ENCODE measurements at regions not wholly inside any gene's neighbourhood (a gene's known extent, or its start where the extent isn't known, plus 50 kb on each side); places are given as distances from the start of the nearest gene placed in this dataset.

DNA sequence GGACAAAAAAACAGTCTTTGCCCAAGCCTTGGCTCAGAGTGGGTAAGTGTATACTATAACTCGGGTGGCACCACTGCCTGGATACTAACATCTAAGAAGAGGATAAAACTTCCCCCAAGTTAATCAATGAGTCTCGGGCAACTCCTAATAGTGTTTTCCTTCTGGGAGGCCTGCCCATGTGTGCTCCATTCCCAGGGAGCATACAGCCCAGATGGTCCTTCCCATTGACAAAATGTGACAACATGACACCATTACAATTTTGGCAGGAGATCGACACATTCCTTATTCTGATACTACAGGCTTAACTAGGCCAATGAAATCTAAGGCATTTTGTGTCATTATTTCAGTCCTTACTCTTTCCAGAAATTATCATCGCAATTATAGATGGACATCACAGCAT lies 52.7 kb upstream of the CRIM1 start:
- TF ChIP-seq, protein P1, sequence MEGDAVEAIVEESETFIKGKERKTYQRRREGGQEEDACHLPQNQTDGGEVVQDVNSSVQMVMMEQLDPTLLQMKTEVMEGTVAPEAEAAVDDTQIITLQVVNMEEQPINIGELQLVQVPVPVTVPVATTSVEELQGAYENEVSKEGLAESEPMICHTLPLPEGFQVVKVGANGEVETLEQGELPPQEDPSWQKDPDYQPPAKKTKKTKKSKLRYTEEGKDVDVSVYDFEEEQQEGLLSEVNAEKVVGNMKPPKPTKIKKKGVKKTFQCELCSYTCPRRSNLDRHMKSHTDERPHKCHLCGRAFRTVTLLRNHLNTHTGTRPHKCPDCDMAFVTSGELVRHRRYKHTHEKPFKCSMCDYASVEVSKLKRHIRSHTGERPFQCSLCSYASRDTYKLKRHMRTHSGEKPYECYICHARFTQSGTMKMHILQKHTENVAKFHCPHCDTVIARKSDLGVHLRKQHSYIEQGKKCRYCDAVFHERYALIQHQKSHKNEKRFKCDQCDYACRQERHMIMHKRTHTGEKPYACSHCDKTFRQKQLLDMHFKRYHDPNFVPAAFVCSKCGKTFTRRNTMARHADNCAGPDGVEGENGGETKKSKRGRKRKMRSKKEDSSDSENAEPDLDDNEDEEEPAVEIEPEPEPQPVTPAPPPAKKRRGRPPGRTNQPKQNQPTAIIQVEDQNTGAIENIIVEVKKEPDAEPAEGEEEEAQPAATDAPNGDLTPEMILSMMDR (conservative IDR thresholded peaks at IDR 0.05; ENCODE audit: low read depth, low read length) = no peak
- no peak overlapping the region for H3K4me3 ChIP-seq (ENCODE audit: low read depth, low read length)
- DNase-seq (ENCODE audit: low read depth) = no peak

DNA sequence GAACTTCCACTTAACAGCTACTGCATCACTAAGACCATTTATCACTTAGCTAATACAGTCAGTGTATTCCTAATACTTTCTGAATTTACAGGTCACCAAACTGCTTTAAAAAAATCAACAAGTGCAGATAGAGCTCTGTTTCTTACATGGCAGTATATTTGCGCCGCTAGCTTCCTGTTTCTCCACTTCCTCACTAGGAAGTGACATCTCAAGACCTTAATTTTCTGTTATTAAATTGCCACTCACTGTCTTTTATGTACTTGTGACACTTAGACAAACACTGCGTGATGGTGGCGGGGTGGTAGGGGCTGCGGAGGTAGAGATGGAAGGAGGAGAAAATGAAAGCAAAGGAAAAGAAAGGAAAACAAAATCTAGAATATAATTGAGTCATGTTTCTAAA lies 53.7 kb upstream of the CRIM1 start:
- TF ChIP-seq, protein P1 (conservative IDR thresholded peaks at IDR 0.05; ENCODE audit: low read depth, low read length) = no peak
- no peak overlapping the region for H3K4me3 ChIP-seq (ENCODE audit: low read depth, low read length)
- no peak for DNase-seq (ENCODE audit: low read depth)

DNA sequence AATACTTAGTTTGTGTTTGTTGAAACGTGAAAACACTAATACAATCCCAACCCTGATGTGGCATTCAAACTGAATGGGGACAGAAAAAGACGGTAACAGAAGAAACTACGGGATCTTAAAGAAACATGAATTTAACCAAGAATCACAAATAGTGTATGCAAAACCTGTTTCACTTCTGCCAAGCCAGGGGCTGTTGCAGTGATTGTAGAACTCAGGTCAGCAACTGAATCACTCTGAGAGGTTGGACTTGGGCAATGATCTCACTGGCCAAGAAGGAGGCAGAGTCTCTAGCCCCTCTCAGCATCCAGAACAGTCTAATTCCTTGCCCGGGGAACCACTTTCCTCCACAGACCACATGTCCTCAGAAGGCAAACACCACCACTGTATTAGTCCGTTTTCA lies 54.9 kb upstream of the CRIM1 start:
- no peak overlapping the region for H3K4me3 ChIP-seq (ENCODE audit: low read depth, low read length)
- DNase-seq (ENCODE audit: low read depth) = no peak
- TF ChIP-seq, protein P1 (conservative IDR thresholded peaks at IDR 0.05; ENCODE audit: low read depth, low read length) = no peak

DNA sequence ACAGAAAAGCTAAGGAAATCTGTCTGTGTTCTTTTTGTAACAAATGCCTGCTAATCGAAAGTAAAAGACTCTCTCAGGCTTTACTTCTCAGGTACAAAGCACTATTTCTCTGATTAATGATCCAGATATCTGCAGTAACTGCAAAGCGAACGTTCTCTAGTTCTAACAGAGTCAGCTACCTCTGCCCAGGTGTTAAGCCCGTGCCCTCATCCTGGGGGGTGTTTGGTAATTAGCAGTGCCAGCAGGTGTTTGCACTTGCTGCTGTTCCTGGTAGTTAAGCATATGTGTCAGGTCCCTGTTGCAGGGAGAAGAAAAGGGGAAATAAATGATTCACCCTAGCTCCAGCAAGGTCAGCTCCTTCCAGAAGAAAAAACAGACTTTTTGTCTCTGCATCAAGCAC lies 58.8 kb upstream of the CRIM1 start:
- TF ChIP-seq, protein P1 (conservative IDR thresholded peaks at IDR 0.05; ENCODE audit: low read depth, low read length) = no peak
- H3K4me3 ChIP-seq (ENCODE audit: low read depth, low read length) = no peak overlapping the region
- DNase-seq (ENCODE audit: low read depth) = no peak

DNA sequence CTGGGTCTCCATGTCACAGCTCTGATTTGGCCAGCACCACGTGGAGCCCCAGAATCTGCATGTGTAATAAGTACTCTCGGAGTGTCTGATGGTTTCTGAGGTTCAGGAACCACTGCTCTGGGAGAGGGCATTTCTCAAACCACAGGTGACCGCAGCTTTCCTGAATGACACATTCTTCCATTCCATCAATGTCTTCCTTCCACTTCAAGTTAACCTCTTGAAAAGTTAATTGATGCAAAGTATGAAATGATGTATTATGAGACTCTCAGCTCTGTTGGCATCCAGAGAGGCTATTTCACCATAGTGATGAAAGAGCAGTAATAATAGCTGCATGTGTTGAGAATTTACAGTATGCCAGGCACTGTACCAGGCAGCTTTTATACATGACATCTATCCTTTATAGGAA lies 61.3 kb upstream of the CRIM1 start:
- no peak for DNase-seq (ENCODE audit: low read depth)
- TF ChIP-seq, protein P1 (conservative IDR thresholded peaks at IDR 0.05; ENCODE audit: low read depth, low read length) = no peak
- no peak overlapping the region for H3K4me3 ChIP-seq (ENCODE audit: low read depth, low read length)

DNA sequence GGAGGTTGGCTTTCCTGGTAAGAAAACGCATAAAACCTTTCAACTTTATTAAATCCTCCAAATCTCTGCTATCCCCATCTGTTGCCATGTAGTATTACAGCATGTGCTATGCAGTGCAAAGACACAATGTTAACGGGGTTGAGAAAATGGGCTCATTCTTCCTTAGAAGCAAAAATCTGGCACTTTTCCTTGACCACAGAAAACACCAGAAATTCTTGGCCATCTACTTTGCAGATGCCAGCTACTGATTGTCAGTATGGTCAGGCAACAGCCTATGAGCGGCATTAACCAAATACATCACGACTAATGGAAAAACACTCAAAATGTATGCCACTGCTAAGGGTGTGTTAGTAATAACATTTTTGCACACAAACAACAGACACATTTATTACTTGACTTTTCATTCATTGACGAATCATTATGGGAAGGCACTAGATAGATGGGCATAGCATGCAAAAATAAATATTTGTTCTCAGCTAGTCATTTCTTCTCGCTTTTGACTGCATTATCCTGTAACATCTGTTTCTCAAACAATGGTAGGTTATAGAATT lies 65.2 kb upstream of the CRIM1 start:
- no peak for DNase-seq (ENCODE audit: low read depth)
- TF ChIP-seq, protein P1 (conservative IDR thresholded peaks at IDR 0.05; ENCODE audit: low read depth, low read length) = no peak
- no peak overlapping the region for H3K4me3 ChIP-seq (ENCODE audit: low read depth, low read length)

DNA sequence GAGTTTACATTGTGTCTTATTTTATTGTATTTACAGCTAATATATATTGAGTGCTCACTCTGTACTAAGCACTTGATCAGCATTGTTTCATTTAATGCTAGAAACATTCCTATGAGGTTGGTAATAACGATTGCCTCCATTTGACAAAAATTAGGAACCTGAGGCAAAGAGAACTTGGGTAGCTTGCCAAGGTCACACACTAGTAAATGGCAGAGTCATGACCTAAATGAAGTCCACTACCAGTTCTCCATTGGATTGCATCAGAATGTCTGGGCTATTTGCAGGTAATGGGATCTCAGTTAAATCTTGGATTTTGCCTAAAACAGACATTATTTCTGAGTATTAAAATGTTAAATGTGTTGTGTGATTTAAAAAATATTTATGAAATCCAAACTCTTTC lies 65.8 kb upstream of the CRIM1 start:
- no peak overlapping the region for H3K4me3 ChIP-seq (ENCODE audit: low read depth, low read length)
- DNase-seq (ENCODE audit: low read depth) = no peak
- TF ChIP-seq, protein P1 (conservative IDR thresholded peaks at IDR 0.05; ENCODE audit: low read depth, low read length) = no peak
